NCI-H774 (cell line): ENCODE measurements at regions not wholly inside any gene's neighbourhood (a gene's known extent, or its start where the extent isn't known, plus 50 kb on each side); places are given as distances from the start of the nearest gene placed in this dataset.

Experiments used
- DNase-seq: peaks from one replicate; lab custom pipeline; 2025; lab: John Stamatoyannopoulos, UW

DNA sequence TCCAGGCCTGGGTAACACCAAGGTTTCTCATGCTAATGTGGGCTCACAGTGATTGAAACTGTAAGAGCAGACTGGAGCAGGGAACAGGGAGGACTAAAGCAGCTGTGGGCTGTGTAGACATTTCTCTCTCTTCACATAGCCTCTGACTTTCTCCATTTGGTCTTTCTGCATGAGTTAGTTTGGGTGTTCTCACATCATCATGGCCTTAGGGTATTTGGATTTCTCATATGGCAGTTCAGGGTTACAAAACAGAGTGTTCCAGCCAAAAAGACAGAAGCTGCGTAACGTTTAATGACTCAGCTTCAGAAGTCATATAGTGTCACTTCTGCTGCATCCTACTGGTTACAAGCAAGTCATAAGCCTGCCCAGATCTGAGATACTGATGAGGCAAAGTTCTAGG lies 52.0 kb upstream of the OSBPL8 start:
- no peak for DNase-seq

DNA sequence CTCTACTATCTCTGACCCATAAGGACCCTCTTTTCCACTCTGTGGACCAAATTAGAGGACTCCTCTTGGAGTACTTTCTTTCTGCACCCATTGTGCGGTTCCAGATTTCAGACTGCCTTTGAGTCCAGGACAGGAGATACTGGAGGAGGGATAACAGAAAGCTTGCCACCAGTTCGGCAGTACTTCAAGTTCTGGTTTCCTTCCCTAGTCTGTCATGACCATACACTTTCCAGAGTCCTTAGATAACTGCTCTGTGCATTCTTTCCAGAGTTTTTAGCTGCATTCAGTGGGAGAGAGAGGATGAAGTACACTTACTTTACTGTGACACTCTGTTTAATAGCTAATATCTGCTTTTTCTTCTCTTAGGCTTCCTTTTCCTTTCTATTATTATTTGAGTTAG lies 54.8 kb upstream of the OSBPL8 start:
- DNase-seq = no peak

DNA sequence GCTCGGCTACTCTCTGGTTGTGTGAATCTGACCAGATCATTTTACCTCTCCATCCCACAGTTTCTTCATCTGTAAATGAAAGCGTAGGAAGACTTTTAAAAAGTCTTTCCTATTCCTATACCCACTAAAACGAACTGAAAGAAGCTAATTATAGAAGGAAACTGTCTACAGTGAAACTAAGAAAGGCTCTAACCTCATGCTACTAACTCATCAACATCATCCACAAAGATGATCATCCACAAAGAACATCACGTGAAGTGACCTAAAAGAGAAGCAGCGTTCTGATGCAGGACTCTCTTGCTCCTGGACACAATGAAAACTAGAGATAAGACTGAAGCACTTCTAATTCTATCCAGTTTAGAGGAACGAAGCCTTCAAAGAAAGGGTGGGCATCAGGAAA lies 58.5 kb upstream of the OSBPL8 start:
- no peak for DNase-seq

DNA sequence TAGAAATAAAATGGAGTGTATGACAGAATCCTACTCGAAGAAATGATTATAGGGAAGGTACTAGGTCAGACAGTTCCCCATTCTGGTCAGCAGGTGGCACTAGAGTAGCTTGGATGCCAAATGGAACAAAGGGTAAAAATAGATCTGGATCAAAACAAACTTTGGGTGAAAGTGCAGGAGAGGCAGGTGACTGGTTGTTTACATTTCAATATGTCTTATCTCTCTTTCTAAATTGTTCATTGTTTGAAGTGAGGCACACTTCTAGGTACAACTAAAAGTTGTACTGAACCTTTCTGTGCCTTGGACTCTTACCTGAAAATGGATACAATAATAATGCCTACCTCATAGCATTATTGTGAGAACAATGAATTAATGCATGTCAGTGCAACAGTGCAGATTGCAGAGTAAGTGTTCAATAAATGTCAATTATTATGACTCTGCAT lies 62.0 kb upstream of the OSBPL8 start:
- peak; percentile 78 for DNase-seq

GRCh38 chr12:76622351-76622750 lies 62.8 kb upstream of the OSBPL8 start:
- no peak for DNase-seq

GRCh38 chr12:76622915-76623314 lies 63.3 kb upstream of the OSBPL8 start:
- DNase-seq = no peak

- no peak for DNase-seq
Measured at GRCh38 chr12:76623931-76624330, 64.4 kb upstream of the OSBPL8 start.

- no peak for DNase-seq
Measured at GRCh38 chr12:76627346-76628135, 68.0 kb upstream of the OSBPL8 start.

GRCh38 chr12:76628745-76629144 lies 69.2 kb upstream of the OSBPL8 start:
- no peak for DNase-seq

- no peak for DNase-seq
Measured at GRCh38 chr12:76631741-76632140, 72.2 kb upstream of the OSBPL8 start.

DNA sequence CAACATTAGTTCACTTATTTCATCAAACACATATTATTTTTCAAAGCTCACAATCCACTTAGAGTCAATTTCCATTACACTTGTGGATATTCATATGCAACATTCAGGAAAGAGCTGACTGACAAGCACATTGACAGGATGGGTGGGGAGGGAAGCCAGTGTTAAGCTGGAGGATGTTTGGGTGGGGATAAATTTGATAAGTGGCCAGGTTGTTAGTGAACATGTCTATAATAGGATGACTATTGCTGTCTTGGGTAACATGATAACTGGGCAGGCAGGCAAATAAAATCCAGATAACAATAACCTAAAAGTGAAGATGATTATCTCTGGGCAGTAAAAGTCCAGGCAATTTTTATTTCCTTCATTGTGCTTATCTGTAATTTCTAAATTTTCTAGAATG lies 73.8 kb upstream of the OSBPL8 start:
- no peak for DNase-seq

GRCh38 chr12:76634133-76634532 lies 74.6 kb upstream of the OSBPL8 start:
- no peak for DNase-seq

DNA sequence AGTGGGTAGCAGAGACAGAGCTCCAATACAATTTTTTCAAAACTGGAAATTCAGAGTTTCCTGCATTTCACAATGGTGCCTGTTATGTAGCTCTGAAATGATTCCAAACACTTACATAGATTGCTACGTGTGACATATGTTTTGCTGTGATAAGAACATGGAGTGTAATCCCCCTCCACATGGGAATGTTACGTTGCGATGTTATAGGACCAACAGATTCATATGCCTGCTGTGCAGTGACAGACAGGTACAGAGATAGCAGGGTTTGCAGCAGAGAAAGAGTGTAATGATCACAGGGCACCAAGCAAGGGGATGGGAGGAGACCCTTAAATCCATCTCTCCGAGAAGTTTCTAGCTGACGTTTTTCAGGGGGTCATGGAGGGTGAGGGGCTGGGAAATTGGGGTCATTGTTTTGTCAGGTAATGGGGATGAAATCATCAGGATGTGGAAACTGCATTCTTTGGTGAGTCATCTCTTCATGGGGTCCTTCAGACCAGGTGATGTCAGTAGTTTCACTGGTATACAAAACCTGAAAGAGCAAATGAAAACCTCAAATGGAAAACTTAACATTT lies 76.6 kb upstream of the OSBPL8 start:
- DNase-seq = no peak

- no peak for DNase-seq
Measured at GRCh38 chr12:76637807-76638206, 78.2 kb upstream of the OSBPL8 start.

DNA sequence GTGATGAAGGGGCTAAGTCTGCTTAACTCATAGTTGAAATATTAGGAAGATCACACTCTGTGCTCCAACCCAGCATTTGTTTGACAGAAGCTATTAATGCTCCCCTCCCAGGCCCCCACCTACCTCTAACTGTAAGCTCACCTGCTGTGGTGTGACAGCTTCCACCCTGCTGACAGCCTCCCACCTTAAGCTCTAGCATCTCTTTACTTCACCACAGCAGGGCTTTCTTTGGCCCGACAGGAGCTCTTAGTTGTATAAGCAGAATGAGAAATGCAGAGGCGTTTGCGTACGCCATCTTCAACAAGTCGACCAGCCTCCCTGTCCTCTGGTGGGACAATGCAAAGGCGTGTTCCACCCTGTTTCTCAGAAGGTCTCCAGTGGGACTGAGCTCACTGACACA lies 80.1 kb upstream of the OSBPL8 start:
- DNase-seq = no peak

- DNase-seq = no peak
Measured at GRCh38 chr12:76641073-76641472, 81.5 kb upstream of the OSBPL8 start.

DNA sequence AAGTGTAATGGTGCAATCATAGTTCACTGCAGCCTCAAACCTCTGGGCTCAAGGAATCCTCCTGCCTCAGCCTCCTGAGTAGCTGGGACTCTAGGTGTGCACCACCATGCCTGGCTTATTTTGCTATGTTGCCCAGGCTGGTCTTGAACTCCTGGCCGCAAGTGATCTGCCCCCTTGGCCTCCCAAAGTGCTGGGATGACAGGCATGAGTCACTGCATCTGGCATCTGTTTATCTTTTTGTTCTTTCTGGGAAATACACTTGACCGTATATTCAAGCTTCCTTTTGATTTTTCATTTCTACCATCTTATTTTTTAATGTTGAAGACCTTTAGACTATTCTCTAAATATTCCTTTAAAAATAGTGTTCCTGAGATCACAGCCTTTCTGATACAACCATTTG lies 82.4 kb upstream of the OSBPL8 start:
- no peak for DNase-seq

GRCh38 chr12:76643438-76643837 lies 83.9 kb upstream of the OSBPL8 start:
- no peak for DNase-seq

DNA sequence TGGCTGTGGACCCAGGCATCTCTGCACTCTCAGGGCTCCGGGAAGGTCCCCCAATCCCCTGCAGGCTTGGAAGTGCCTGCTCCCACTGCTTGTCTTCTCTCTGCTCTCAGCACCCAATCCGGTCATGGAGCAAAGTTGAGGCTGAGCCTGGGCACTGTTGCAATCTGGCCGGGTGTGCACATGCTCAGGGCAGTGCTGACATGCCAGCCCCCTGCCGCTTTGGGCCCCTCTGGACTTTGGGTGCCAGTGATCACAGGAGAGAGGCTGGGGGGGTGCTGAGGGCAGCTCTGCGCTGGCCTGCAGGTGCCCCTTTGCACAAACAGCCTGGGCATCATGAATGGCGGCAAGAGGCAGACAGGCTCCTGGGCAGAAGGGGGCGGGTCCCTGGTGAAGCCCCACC lies 85.4 kb upstream of the OSBPL8 start:
- no peak for DNase-seq

DNA sequence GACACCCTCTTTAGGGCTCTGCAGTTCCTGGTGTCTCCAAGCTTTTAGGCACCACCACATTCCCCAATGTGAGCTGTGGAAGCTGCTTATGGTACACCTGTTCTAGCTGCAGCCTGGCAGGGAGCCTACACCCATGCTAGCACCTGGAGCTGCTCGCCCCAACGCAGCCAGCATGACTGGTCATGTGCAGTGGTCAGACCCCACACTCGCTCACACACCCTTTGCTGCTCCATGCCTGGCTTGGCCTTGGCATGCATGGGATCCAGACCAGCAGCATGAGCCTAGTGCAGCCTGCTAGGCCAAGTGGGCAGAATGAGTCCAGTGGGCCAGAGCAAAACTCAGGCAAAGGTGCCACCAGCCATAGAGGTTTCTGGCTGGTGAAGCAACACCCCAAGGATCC lies 86.4 kb upstream of the OSBPL8 start:
- DNase-seq = no peak

DNA sequence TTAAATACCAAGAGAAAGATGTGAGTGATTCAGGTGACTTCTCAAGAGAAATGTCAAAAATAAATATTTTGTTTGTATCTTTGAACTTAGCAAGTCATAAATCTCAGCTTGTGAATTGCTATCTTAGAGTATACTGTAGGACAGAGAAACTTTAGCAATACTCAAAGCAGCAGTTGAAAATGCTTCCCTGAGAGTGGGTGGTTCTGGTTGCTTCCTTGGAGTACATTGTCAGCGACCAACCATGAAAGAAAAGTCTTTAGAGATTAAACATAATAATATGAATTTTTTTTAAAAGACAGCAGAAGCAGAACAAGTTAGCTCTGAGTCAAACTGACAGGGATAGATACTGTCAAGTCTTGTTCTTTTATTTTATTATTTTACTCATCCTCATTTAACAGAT lies 86.8 kb upstream of the OSBPL8 start:
- no peak for DNase-seq

GRCh38 chr12:76649099-76649498 lies 89.5 kb upstream of the OSBPL8 start:
- DNase-seq = no peak

DNA sequence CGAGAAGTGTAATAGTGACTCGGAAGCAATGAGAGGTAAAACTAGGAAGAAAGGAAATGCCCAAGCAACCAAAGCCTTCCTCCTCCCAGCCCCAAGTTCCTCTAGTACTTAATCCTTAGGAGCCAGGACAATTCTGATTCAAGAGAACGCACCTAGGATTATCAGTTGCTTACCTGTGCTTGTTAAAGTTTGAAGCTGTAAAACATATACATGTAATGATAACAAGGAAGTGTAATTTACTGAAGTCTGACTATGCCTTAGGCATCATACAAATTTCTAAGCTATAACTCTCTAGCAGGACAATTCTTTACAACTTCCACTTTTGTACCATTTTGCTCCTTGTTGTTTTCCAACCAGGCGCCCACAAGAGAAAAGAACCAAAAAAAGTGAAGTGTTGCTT lies 92.8 kb upstream of the OSBPL8 start:
- DNase-seq = no peak

DNA sequence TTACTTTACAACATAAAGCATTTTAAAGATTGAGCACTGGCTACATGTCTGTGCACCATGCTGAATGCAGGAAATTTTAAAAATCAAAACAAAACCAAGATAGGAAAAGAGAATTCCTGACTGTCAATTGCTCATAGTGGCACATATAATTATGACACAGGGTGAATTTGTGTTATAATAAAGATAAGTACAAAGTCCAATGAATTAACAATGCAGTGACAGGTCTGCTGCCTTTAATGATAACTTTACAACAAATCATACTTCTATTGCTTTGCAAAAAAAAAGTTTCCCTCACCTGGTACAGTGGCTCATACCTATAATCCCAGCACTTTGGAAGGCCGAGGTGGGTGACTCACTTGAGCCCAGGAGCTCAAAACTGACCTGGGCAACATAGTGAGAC lies 93.8 kb upstream of the OSBPL8 start:
- DNase-seq = no peak
